LNCaP clone FGC (cell line): ENCODE measurements at regions not wholly inside any gene's neighbourhood (a gene's known extent, or its start where the extent isn't known, plus 50 kb on each side); places are given as distances from the start of the nearest gene placed in this dataset.

ENCODE experiments used
- DNase-seq: peaks from one replicate; pipeline ENCODE4 v3.0.0-alpha.2; 2011; ENCODE audit warnings: low read depth
- H3K4me3 ChIP-seq: 2 replicates; pipeline ENCODE4 v1.5.1; 2011; ENCODE audit warnings: mild to moderate bottlenecking, low read depth, low read length, control low read depth
- CTCF ChIP-seq: IDR thresholded peaks from 2 replicates; pipeline ENCODE4 v1.5.1; 2012; ENCODE audit warnings: mild to moderate bottlenecking; ENCODE audit not compliant: control insufficient read depth, insufficient read depth; ENCODE audit errors: extremely low read depth

DNA sequence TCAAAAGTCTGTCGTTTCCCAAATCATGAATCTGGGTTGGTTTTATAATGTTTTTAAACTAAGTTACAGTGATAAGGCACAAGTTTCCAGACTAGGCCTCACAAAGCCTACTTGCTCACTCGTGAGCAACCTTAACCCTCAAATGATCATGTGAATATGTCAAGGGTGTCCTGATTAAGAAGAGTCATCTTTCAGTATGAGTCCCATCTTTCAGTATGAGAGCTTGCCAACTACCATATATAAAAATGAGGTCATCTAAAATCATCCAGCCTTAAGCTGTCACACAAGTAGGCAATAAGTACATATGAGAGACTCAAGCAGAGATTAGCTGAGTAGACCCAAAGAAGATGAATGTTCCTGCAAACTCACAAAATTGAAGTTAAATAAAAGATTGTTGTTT is 668.4 kb upstream of the FAM174A start:
- no peak for DNase-seq
- no peak for TF ChIP-seq CTCF
- H3K4me3 ChIP-seq: no peak overlapping the region

GRCh38 chr5:99865159-99865558 is 670.0 kb upstream of the FAM174A start:
- DNase-seq: no peak
- no peak for TF ChIP-seq CTCF
- H3K4me3 ChIP-seq: no peak overlapping the region

DNA sequence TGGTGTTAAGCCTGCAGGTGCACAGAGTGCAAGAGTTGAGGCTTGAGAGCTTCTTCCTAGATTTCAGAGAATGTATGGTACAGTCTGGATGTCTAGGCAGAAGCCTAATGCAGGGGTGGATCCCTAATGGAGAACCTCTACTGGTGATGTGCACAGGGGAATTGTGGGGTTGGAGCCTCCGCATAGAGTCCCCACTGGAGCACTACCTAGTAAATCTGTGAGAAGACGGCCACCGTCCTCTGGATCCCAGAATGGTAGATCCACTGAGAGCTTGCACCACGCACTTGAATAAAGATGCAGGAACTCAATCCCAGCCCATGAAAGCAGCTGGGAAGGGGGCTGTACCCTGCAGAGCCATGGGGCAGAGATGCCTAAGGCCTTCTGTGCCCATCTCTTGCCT is 699.4 kb upstream of the FAM174A start:
- no peak for TF ChIP-seq CTCF
- no peak overlapping the region for H3K4me3 ChIP-seq
- DNase-seq: no peak

DNA sequence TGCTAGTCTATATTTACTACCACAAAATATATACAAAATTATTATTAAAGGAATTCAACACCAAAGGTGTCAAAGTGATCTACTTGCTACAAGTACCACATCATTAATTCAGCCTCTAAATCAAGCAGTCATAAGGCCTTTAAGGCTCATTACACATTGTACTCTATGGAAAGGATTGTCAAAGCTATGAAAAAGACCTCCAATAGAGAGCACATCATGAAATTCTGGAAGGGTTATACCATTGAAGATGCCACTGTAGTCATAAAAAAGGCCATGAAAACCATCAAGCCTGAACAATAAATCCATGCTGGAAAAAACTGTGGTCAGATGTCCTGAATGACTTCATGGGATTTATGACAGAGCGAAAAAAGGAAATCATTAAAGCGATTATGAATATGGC is 708.0 kb upstream of the FAM174A start:
- TF ChIP-seq CTCF: no peak
- no peak for DNase-seq
- H3K4me3 ChIP-seq: no peak overlapping the region

GRCh38 chr5:99817796-99818195 is 717.4 kb upstream of the FAM174A start:
- DNase-seq: no peak
- no peak overlapping the region for H3K4me3 ChIP-seq
- no peak for TF ChIP-seq CTCF

- no peak overlapping the region for H3K4me3 ChIP-seq
- DNase-seq: no peak
- no peak for TF ChIP-seq CTCF
These were observed 720.7 kb upstream of the FAM174A start for GRCh38 chr5:99814321-99815063.

DNA sequence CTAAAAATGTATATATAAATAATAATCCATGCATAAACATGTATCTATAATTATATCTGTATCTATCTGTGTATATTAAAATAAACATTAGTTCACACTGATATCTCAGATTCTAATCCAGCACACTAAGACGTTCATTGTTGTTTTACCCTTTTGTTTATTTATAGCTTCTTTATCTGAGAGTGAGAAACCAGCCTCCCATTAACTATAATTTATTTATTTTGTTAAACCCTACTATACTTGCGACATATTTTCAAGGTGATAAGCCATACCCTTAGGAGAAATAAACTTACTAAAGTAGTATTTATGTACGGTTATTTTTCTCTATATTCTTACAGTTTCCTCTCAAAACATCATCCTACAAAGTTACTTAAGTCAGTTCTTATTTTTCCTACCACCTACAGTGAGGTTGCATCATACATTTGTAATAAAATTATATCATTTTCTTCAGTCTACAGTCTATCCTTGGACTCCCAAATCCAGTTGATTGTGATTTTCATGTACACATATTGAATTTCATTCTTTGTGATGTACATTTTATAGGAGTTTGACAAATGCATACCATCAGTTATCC is 726.4 kb upstream of the FAM174A start:
- TF ChIP-seq CTCF: no peak
- H3K4me3 ChIP-seq: no peak overlapping the region
- no peak for DNase-seq
